B cell (primary cell): ENCODE measurements at regions not wholly inside any gene's neighbourhood (a gene's known extent, or its start where the extent isn't known, plus 50 kb on each side); places are given as distances from the start of the nearest gene placed in this dataset.

ENCODE experiments used
- EZH2 ChIP-seq: IDR thresholded peaks from 2 replicates; pipeline ENCODE4 v1.6.1; 2012; ENCODE audit warnings: borderline replicate concordance, low read depth, mild to moderate bottlenecking, moderate library complexity, low read length; ENCODE audit not compliant: insufficient read depth, poor library complexity, severe bottlenecking
- TF ChIP-seq, protein P1 (sequence below): fragments of 200-600 bp; IDR thresholded peaks from one replicate; pipeline ENCODE4 v1.8.0; 2022; ENCODE audit warnings: antibody characterized with exemption, mild to moderate bottlenecking

DNA sequence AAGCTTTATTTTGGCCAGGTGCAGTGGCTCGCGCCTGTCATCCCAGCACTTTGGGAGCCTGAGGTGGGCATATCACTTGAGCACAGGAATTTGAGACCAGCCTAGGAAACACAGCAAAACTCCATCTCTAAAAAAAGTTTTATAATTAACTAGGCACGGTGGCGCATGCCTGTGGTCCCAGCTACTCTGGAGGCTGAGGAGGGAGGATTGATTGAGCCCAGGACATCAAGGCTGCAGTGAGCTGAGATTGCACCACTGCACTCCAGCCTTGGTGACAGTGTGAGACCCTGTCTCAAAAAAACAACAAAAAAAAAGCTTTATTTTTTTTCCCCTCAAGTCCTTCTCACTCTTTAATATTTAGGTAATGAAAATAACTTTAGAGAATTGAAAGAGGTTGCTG, 100.8 kb upstream of the CMC1 start:
- TF ChIP-seq, protein P1, sequence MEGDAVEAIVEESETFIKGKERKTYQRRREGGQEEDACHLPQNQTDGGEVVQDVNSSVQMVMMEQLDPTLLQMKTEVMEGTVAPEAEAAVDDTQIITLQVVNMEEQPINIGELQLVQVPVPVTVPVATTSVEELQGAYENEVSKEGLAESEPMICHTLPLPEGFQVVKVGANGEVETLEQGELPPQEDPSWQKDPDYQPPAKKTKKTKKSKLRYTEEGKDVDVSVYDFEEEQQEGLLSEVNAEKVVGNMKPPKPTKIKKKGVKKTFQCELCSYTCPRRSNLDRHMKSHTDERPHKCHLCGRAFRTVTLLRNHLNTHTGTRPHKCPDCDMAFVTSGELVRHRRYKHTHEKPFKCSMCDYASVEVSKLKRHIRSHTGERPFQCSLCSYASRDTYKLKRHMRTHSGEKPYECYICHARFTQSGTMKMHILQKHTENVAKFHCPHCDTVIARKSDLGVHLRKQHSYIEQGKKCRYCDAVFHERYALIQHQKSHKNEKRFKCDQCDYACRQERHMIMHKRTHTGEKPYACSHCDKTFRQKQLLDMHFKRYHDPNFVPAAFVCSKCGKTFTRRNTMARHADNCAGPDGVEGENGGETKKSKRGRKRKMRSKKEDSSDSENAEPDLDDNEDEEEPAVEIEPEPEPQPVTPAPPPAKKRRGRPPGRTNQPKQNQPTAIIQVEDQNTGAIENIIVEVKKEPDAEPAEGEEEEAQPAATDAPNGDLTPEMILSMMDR, result no peak
- TF ChIP-seq EZH2, result no peak
